CD8-positive, alpha-beta memory T cell (primary cell): ENCODE measurements at regions not wholly inside any gene's neighbourhood (a gene's known extent, or its start where the extent isn't known, plus 50 kb on each side); places are given as distances from the start of the nearest gene placed in this dataset.

ENCODE experiments used
- CTCF ChIA-PET: fragments of 350-600 bp; sonication (Branson Sonifier 250); formaldehyde crosslinking; loops from one replicate; lab custom pipeline; 2021; ENCODE audit warnings: antibody characterized with exemption; lab: Charles Lee
- POLR2A ChIA-PET: fragments of 350-600 bp; sonication (Branson Sonifier 250); formaldehyde crosslinking; loops from one replicate; lab custom pipeline; 2021; ENCODE audit warnings: antibody characterized with exemption; lab: Charles Lee
- DNase-seq, 5 donors: peaks; one replicate each; pipeline versions ENCODE4 v3.0.0 to v3.0.0-alpha.2; 2020 to 2022; ENCODE audit warnings: mixed read lengths in 1 of 5
- H3K27ac ChIP-seq: one replicate; pipeline ENCODE4 v1.7.0; 2013; ENCODE audit warnings: low read depth, mild to moderate bottlenecking, low read length, moderate library complexity
- H3K27me3 ChIP-seq: 2 replicates; pipeline ENCODE4 v1.7.0; 2013; ENCODE audit warnings: low read length, mild to moderate bottlenecking; ENCODE audit not compliant: insufficient read depth, poor library complexity, severe bottlenecking
- H3K36me3 ChIP-seq: 2 replicates; pipeline ENCODE4 v1.7.0; 2013; ENCODE audit warnings: mild to moderate bottlenecking, low read length, moderate library complexity; ENCODE audit not compliant: insufficient read depth
- H3K4me1 ChIP-seq: 2 replicates; pipeline ENCODE4 v1.7.0; 2013; ENCODE audit warnings: mild to moderate bottlenecking, low read length, moderate library complexity; ENCODE audit not compliant: insufficient read depth
- H3K4me3 ChIP-seq: 2 replicates; pipeline ENCODE4 v1.7.0; 2013; ENCODE audit warnings: mild to moderate bottlenecking, low read length
- H3K9me3 ChIP-seq: 2 replicates; pipeline ENCODE4 v1.7.0; 2013; ENCODE audit warnings: mild to moderate bottlenecking, low read length
- H3K27ac Mint-ChIP-seq, 8 donors: one replicate each; pipeline ENCODE4 v1.8.0; 2020 to 2021; ENCODE audit warnings: mixed read lengths in 8 of 8, mild to moderate bottlenecking in 6 of 8, inconsistent platforms in 3 of 8, moderate library complexity in 3 of 8
- H3K27me3 Mint-ChIP-seq, 2 donors: one replicate each; pipeline ENCODE4 v1.8.0; 2020 to 2021; ENCODE audit warnings: mixed read lengths in 2 of 2, mild to moderate bottlenecking in 1 of 2, moderate library complexity in 1 of 2
- H3K36me3 Mint-ChIP-seq, 3 donors: one replicate each; pipeline ENCODE4 v1.8.0; 2020 to 2021; ENCODE audit warnings: mixed read lengths in 3 of 3, inconsistent platforms in 1 of 3, mild to moderate bottlenecking in 1 of 3
- H3K4me1 Mint-ChIP-seq, 3 donors: one replicate each; pipeline ENCODE4 v1.8.0; 2020 to 2021; ENCODE audit warnings: mixed read lengths in 3 of 3, inconsistent platforms in 1 of 3, mild to moderate bottlenecking in 1 of 3
- H3K4me3 Mint-ChIP-seq, 7 donors: one replicate each; pipeline ENCODE4 v1.8.0; 2020 to 2021; ENCODE audit warnings: mixed read lengths in 7 of 7, mild to moderate bottlenecking in 6 of 7, moderate library complexity in 4 of 7, inconsistent platforms in 2 of 7
- H3K9me3 Mint-ChIP-seq, 5 donors: one replicate each; pipeline ENCODE4 v1.8.0; 2020 to 2022; ENCODE audit warnings: mixed read lengths in 5 of 5, mild to moderate bottlenecking in 3 of 5, moderate library complexity in 2 of 5, inconsistent platforms in 1 of 5

DNA sequence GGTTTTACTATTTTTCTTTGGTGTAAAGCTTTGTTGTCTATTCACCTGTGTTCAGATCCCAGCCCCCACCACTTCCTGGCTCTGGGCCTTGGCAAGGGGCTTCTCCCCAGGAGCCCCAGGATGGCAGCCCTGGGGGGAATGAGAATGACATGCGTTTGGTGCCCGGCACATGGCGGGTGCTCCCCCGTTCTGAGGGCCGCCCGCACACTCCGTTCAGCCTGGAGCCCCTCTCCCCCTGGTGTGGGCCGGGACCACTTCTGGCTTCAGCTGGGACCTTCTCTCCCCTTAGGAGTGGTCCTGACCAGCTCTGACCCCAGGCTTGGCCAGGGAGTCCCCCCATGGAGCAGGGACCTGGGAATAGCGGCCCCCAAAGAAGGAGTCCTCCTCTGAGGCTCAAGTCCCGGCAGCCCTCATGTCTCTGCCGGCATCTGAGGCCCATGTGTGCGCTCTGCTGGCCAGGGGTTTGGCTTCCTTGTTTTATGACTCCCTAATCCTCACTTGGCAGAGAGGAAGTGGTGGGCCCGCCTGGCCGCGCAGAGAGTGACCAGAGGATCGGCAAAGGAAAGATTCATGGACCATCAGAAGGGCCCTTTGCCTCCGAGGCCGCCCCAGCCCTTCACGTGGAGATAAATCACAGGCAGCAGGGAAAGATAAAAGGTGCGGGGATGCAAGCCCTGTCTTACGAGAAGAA is 57.0 kb upstream of the LMX1B start:
- Histone ChIP-seq H3K4me1 (no peaks in the 10 kb centered on the region), H3K36me3 (no peaks in the 10 kb centered on the region), H3K27me3 (no peaks in the 10 kb centered on the region), H3K4me3 (no peak overlapping the region), H3K27ac (no peak overlapping the region), H3K9me3 (no peaks in the 10 kb centered on the region)
- Mint-ChIP-seq H3K4me1 (peaks cover 0 to 3% (median 0%) of the 10 kb centered on the region in 3 donors), H3K36me3 (no peaks in the 10 kb centered on the region), H3K9me3 (no peaks in the 10 kb centered on the region), H3K27ac (no peak overlapping the region), H3K4me3 (no peak overlapping the region), H3K27me3 (peaks cover 6 to 29% of the 10 kb centered on the region in 2 donors)
- ChIA-PET POLR2A (no interaction called here), CTCF (interaction anchor here (1.1 to 10.5 kb wide), 10 partner anchors 7 to 161 kb away, joined by 3 to 204 read pairs (median 6); no protein-coding TSS in a partner anchor)
- DNase-seq: no peak

GRCh38 chr9:126558051-126558665 is 55.6 kb upstream of the LMX1B start:
- peak; percentile 47 to 73 (median 52) for DNase-seq
- H3K4me3 Mint-ChIP-seq: no peak overlapping the region
- Histone ChIP-seq H3K27ac (no peak overlapping the region), H3K4me1 (no peaks in the 10 kb centered on the region), H3K36me3 (no peaks in the 10 kb centered on the region), H3K27me3 (no peaks in the 10 kb centered on the region), H3K4me3 (no peak overlapping the region), H3K9me3 (no peaks in the 10 kb centered on the region)
- H3K4me1 Mint-ChIP-seq: peaks cover 0 to 3% (median 0%) of the 10 kb centered on the region in 3 donors
- no peaks in the 10 kb centered on the region for H3K36me3 Mint-ChIP-seq
- H3K9me3 Mint-ChIP-seq: no peaks in the 10 kb centered on the region
- CTCF ChIA-PET: interaction anchor here (0.8 to 10.5 kb wide), 19 partner anchors 9 to 242 kb away, joined by 3 to 204 read pairs (median 5); no protein-coding TSS in a partner anchor
- H3K27ac Mint-ChIP-seq: no peak overlapping the region
- POLR2A ChIA-PET: interaction anchor here (0.5 kb wide), 1 partner anchor 47 kb away, joined by 4 read pairs; no protein-coding TSS in a partner anchor
- peaks cover 10 to 33% of the 10 kb centered on the region in 2 donors for H3K27me3 Mint-ChIP-seq

- no peaks in the 10 kb centered on the region for H3K36me3 ChIP-seq
- CTCF ChIA-PET: interaction anchor here (1.7 to 10.5 kb wide), 6 partner anchors 19 to 62 kb away, joined by 4 to 204 read pairs (median 12); no protein-coding TSS in a partner anchor
- Mint-ChIP-seq H3K36me3 (no peaks in the 10 kb centered on the region), H3K27ac (no peak overlapping the region), H3K27me3 (peaks cover 10 to 41% of the 10 kb centered on the region in 2 donors), H3K9me3 (no peaks in the 10 kb centered on the region), H3K4me3 (no peak overlapping the region), H3K4me1 (peaks cover 0 to 3% (median 0%) of the 10 kb centered on the region in 3 donors)
- no peak overlapping the region for H3K4me3 ChIP-seq
- no peak for DNase-seq
- POLR2A ChIA-PET: no interaction called here
- no peak overlapping the region for H3K27ac ChIP-seq
- H3K4me1 ChIP-seq: no peaks in the 10 kb centered on the region
- no peaks in the 10 kb centered on the region for H3K9me3 ChIP-seq
- peaks cover 3% of the 10 kb centered on the region for H3K27me3 ChIP-seq
Observed at GRCh38 chr9:126559296-126559695, 54.4 kb upstream of the LMX1B start.

GRCh38 chr9:126561582-126561981 is 52.1 kb upstream of the LMX1B start:
- Histone ChIP-seq H3K27ac (no peak overlapping the region), H3K4me1 (no peaks in the 10 kb centered on the region), H3K36me3 (no peaks in the 10 kb centered on the region), H3K4me3 (no peak overlapping the region), H3K27me3 (peaks cover 3% of the 10 kb centered on the region), H3K9me3 (no peaks in the 10 kb centered on the region)
- H3K27ac Mint-ChIP-seq: no peak overlapping the region
- peaks cover 0 to 3% (median 0%) of the 10 kb centered on the region in 3 donors for H3K4me1 Mint-ChIP-seq
- H3K36me3 Mint-ChIP-seq: no peaks in the 10 kb centered on the region
- POLR2A ChIA-PET: no interaction called here
- H3K4me3 Mint-ChIP-seq: no peak overlapping the region
- CTCF ChIA-PET: interaction anchor here (10.5 kb wide), 1 partner anchor 65 kb away, joined by 204 read pairs; no protein-coding TSS in a partner anchor
- H3K27me3 Mint-ChIP-seq: peaks cover 16 to 58% of the 10 kb centered on the region in 2 donors
- no peak for DNase-seq
- H3K9me3 Mint-ChIP-seq: no peaks in the 10 kb centered on the region

- Mint-ChIP-seq H3K27me3 (peaks cover 16 to 67% of the 10 kb centered on the region in 2 donors), H3K4me3 (peak overlapping the region in 1 of 7 donors; percentile 36)
- POLR2A ChIA-PET: no interaction called here
Observed at GRCh38 chr9:126563556-126563955, 50.2 kb upstream of the LMX1B start.

More at GRCh38 chr9:126563556-126563955, 50.2 kb upstream of the LMX1B start:
- Histone ChIP-seq H3K27me3 (peaks cover 3% of the 10 kb centered on the region), H3K9me3 (no peaks in the 10 kb centered on the region), H3K27ac (no peak overlapping the region), H3K36me3 (no peaks in the 10 kb centered on the region), H3K4me1 (no peaks in the 10 kb centered on the region), H3K4me3 (no peak overlapping the region)
- Mint-ChIP-seq H3K4me1 (no peaks in the 10 kb centered on the region), H3K27ac (no peak overlapping the region), H3K9me3 (no peaks in the 10 kb centered on the region), H3K36me3 (no peaks in the 10 kb centered on the region)
- CTCF ChIA-PET: interaction anchor here (1.3 to 10.5 kb wide), 2 partner anchors 9 to 67 kb away, joined by 4 to 204 read pairs; no protein-coding TSS in a partner anchor
- no peak for DNase-seq
